ENCODE measurements at regions not wholly inside any gene's neighbourhood (a gene's known extent, or its start where the extent isn't known, plus 50 kb on each side); places are given as distances from the start of the nearest gene placed in this dataset.

GRCh38 chr3:110813541-110813940 lies 258.1 kb upstream of the NECTIN3 start:
- H3K4me3 ChIP-seq (ENCODE audit: low read length) = no peak overlapping the region
- no peak for DNase-seq (ENCODE audit: low read depth)
- TF ChIP-seq CTCF (conservative IDR thresholded peaks at IDR 0.05; ENCODE audit: low read length) = no peak

GRCh38 chr3:110814170-110815007 lies 257.2 kb upstream of the NECTIN3 start:
- no peak for TF ChIP-seq CTCF (conservative IDR thresholded peaks at IDR 0.05; ENCODE audit: low read length)
- peak overlapping the region; percentile 5; the same call in 1 of the 2 replicates for H3K4me3 ChIP-seq (ENCODE audit: low read length)
- DNase-seq (ENCODE audit: low read depth) = peak; percentile 82

- no peak for TF ChIP-seq CTCF (conservative IDR thresholded peaks at IDR 0.05; ENCODE audit: low read length)
- H3K4me3 ChIP-seq (ENCODE audit: low read length) = peak overlapping the region; percentile 5; the same call in 1 of the 2 replicates
- DNase-seq (ENCODE audit: low read depth) = peak; percentile 74
Measured at GRCh38 chr3:110815008-110815583, 256.5 kb upstream of the NECTIN3 start.

- TF ChIP-seq CTCF (conservative IDR thresholded peaks at IDR 0.05; ENCODE audit: low read length) = no peak
- no peak for DNase-seq (ENCODE audit: low read depth)
- H3K4me3 ChIP-seq (ENCODE audit: low read length) = no peak overlapping the region
Measured at GRCh38 chr3:110816008-110816407, 255.6 kb upstream of the NECTIN3 start.

GRCh38 chr3:110821586-110821985 lies 250.0 kb upstream of the NECTIN3 start:
- DNase-seq (ENCODE audit: low read depth) = peak; percentile 52
- no peak for TF ChIP-seq CTCF (conservative IDR thresholded peaks at IDR 0.05; ENCODE audit: low read length)
- no peak overlapping the region for H3K4me3 ChIP-seq (ENCODE audit: low read length)

GRCh38 chr3:110822971-110823370 lies 248.6 kb upstream of the NECTIN3 start:
- no peak overlapping the region for H3K4me3 ChIP-seq (ENCODE audit: low read length)
- no peak for TF ChIP-seq CTCF (conservative IDR thresholded peaks at IDR 0.05; ENCODE audit: low read length)
- DNase-seq (ENCODE audit: low read depth) = no peak

- DNase-seq (ENCODE audit: low read depth) = no peak
- no peak overlapping the region for H3K4me3 ChIP-seq (ENCODE audit: low read length)
- no peak for TF ChIP-seq CTCF (conservative IDR thresholded peaks at IDR 0.05; ENCODE audit: low read length)
Measured at GRCh38 chr3:110846971-110847370, 224.6 kb upstream of the NECTIN3 start.
